Mesendoderm (in vitro differentiated cells): ENCODE measurements at regions not wholly inside any gene's neighbourhood (a gene's known extent, or its start where the extent isn't known, plus 50 kb on each side); places are given as distances from the start of the nearest gene placed in this dataset.

Source experiments
- DNase-seq: peaks from one replicate; pipeline ENCODE4 v3.0.0; 2013
- H2AK5ac ChIP-seq: 2 replicates; pipeline ENCODE4 v1.6.1; 2013; ENCODE audit warnings: low read length, inconsistent platforms
- H2BK120ac ChIP-seq: 2 replicates; pipeline ENCODE4 v1.6.1; 2013; ENCODE audit warnings: low read depth, mild to moderate bottlenecking, low read length, moderate library complexity, mixed read lengths
- H2BK15ac ChIP-seq: replicated peaks from 2 replicates; pipeline ENCODE4 v1.6.1; 2013; ENCODE audit warnings: low read depth, mild to moderate bottlenecking, moderate library complexity
- H2BK5ac ChIP-seq: 2 replicates; pipeline ENCODE4 v1.6.1; 2013; ENCODE audit warnings: low read length, inconsistent platforms
- H3K18ac ChIP-seq: 2 replicates; pipeline ENCODE4 v1.6.1; 2013; ENCODE audit warnings: mild to moderate bottlenecking, low read length, mixed read lengths
- H3K23ac ChIP-seq: one replicate; pipeline ENCODE4 v1.6.1; 2013; ENCODE audit warnings: low read length
- H3K27ac ChIP-seq: 2 replicates; pipeline ENCODE4 v1.5.1; 2013; ENCODE audit warnings: low read depth, mild to moderate bottlenecking, inconsistent platforms, low read length, moderate library complexity
- H3K27me3 ChIP-seq: 2 replicates; pipeline ENCODE4 v1.6.1; 2013; ENCODE audit warnings: low read length, control low read depth, mild to moderate bottlenecking, inconsistent platforms; ENCODE audit not compliant: insufficient read depth, poor library complexity
- H3K36me3 ChIP-seq: 2 replicates; pipeline ENCODE4 v1.6.1; 2013; ENCODE audit warnings: low read length, inconsistent platforms; ENCODE audit not compliant: control insufficient read depth, insufficient read depth
- H3K4ac ChIP-seq: one replicate; pipeline ENCODE4 v1.6.1; 2013; ENCODE audit warnings: low read depth, mild to moderate bottlenecking, low read length, moderate library complexity
- H3K4me1 ChIP-seq: 2 replicates; pipeline ENCODE4 v1.6.1; 2013; ENCODE audit warnings: low read depth, low read length, inconsistent platforms; ENCODE audit not compliant: control insufficient read depth
- H3K4me2 ChIP-seq: 2 replicates; pipeline ENCODE4 v1.6.1; 2013; ENCODE audit warnings: low read length
- H3K4me3 ChIP-seq: 2 replicates; pipeline ENCODE4 v1.5.1; 2013; ENCODE audit warnings: mild to moderate bottlenecking, low read length
- H3K56ac ChIP-seq: one replicate; pipeline ENCODE4 v1.6.1; 2013; ENCODE audit warnings: low read length
- H3K79me1 ChIP-seq: 2 replicates; pipeline ENCODE4 v1.6.1; 2013; ENCODE audit warnings: low read length, inconsistent platforms
- H3K79me2 ChIP-seq: 2 replicates; pipeline ENCODE4 v1.6.1; 2013; ENCODE audit warnings: mild to moderate bottlenecking, low read length; ENCODE audit not compliant: control insufficient read depth, insufficient read depth
- H3K9ac ChIP-seq: 2 replicates; pipeline ENCODE4 v1.6.1; 2013; ENCODE audit warnings: low read length, inconsistent platforms
- H4K5ac ChIP-seq: one replicate; pipeline ENCODE4 v1.6.1; 2013; ENCODE audit warnings: low read length
- H4K8ac ChIP-seq: one replicate; pipeline ENCODE4 v1.6.1; 2013; ENCODE audit warnings: low read depth, mild to moderate bottlenecking, control low read depth, low read length, moderate library complexity
- WGBS: extraction: QIAGEN DNeasy Blood & Tissue Kit; methylation state at CpG from one replicate; pipeline ENCODE4 v1.1.7; 2013; ENCODE audit warnings: low lambda C conversion rate, missing lambda C conversion rate; ENCODE audit not compliant: insufficient coverage; ENCODE audit errors: extremely low coverage; 5-methylcytosine and 5-hydroxymethylcytosine counted together

GRCh38 chr7:41481353-41481752, 221.5 kb downstream of the INHBA start:
- no peak overlapping the region for H3K23ac ChIP-seq
- no peak for DNase-seq
- H3K27ac ChIP-seq: no peak overlapping the region
- H3K4ac ChIP-seq: no peak overlapping the region
- no peak overlapping the region for H3K56ac ChIP-seq
- H3K9ac ChIP-seq: no peak overlapping the region
- no peak overlapping the region for H2BK120ac ChIP-seq
- H2BK15ac ChIP-seq: no peak overlapping the region
- no peak overlapping the region for H2BK5ac ChIP-seq
- no peaks in the 10 kb centered on the region for H3K27me3 ChIP-seq
- no peak overlapping the region for H3K4me3 ChIP-seq
- no peak overlapping the region for H2AK5ac ChIP-seq
- H3K4me2 ChIP-seq: no peak overlapping the region
- H3K4me1 ChIP-seq: no peaks in the 10 kb centered on the region
- H3K18ac ChIP-seq: no peak overlapping the region
- no peaks in the 10 kb centered on the region for H3K36me3 ChIP-seq
- H4K8ac ChIP-seq: no peak overlapping the region
- no peaks in the 10 kb centered on the region for H3K79me1 ChIP-seq
- no peaks in the 10 kb centered on the region for H3K79me2 ChIP-seq
- no peak overlapping the region for H4K5ac ChIP-seq

DNA sequence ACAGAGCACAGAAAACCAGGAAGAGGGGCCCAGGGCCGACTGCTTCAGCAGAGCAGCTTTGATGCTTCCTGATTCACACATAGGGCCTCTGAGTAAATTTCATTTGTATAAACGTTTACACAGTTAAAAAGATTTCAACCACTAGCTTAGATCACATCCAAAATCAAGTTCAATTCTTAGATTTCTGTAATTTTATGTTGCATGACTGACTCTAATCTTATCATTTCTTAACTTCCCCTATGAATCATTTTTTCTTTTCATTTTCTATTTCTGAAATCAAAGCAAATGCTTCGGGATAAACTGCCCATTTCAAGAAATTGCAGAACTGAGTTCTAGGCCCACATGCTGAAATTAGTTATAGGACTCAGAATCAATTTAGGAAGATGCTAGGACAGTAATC, 224.7 kb downstream of the INHBA start:
- Histone ChIP-seq H3K4me1 (no peaks in the 10 kb centered on the region), H3K9ac (no peak overlapping the region), H3K4me2 (no peak overlapping the region), H3K56ac (no peak overlapping the region), H3K36me3 (no peaks in the 10 kb centered on the region), H2BK15ac (no peak overlapping the region), H3K79me1 (no peaks in the 10 kb centered on the region), H3K27ac (no peak overlapping the region), H3K79me2 (no peaks in the 10 kb centered on the region), H2BK120ac (no peak overlapping the region), H3K4ac (no peak overlapping the region), H3K27me3 (no peaks in the 10 kb centered on the region), H4K8ac (no peak overlapping the region), H4K5ac (no peak overlapping the region), H3K4me3 (no peak overlapping the region), H3K18ac (no peak overlapping the region), H2AK5ac (no peak overlapping the region), H3K23ac (no peak overlapping the region), H2BK5ac (no peak overlapping the region)
- WGBS: no CpG with 5 or more reads among the region's 3 CpGs
- DNase-seq: no peak

- no peak overlapping the region for H3K18ac ChIP-seq
- no peak overlapping the region for H2BK15ac ChIP-seq
- H3K79me1 ChIP-seq: no peaks in the 10 kb centered on the region
- no peak overlapping the region for H3K27ac ChIP-seq
- H3K79me2 ChIP-seq: no peaks in the 10 kb centered on the region
- no peak overlapping the region for H2AK5ac ChIP-seq
- H3K4ac ChIP-seq: no peak overlapping the region
- no peaks in the 10 kb centered on the region for H3K4me1 ChIP-seq
- H2BK5ac ChIP-seq: no peak overlapping the region
- H3K23ac ChIP-seq: no peak overlapping the region
- no peak overlapping the region for H4K8ac ChIP-seq
- no peak overlapping the region for H3K9ac ChIP-seq
- H4K5ac ChIP-seq: no peak overlapping the region
- DNase-seq: no peak
- no peak overlapping the region for H3K56ac ChIP-seq
- WGBS: no CpG with 5 or more reads among the region's 1 CpG
- H3K4me3 ChIP-seq: no peak overlapping the region
- no peaks in the 10 kb centered on the region for H3K36me3 ChIP-seq
- no peak overlapping the region for H2BK120ac ChIP-seq
- no peaks in the 10 kb centered on the region for H3K27me3 ChIP-seq
- H3K4me2 ChIP-seq: no peak overlapping the region
Observed at GRCh38 chr7:41476460-41476803, 226.5 kb downstream of the INHBA start.

GRCh38 chr7:41475801-41476459, 227.0 kb downstream of the INHBA start:
- H3K36me3 ChIP-seq: no peaks in the 10 kb centered on the region
- H4K5ac ChIP-seq: no peak overlapping the region
- no peak overlapping the region for H3K4me2 ChIP-seq
- no peaks in the 10 kb centered on the region for H3K27me3 ChIP-seq
- H2AK5ac ChIP-seq: no peak overlapping the region
- no peak overlapping the region for H3K4me3 ChIP-seq
- no peak overlapping the region for H3K18ac ChIP-seq
- no peak overlapping the region for H2BK15ac ChIP-seq
- H3K4me1 ChIP-seq: no peaks in the 10 kb centered on the region
- no peak overlapping the region for H3K23ac ChIP-seq
- H3K27ac ChIP-seq: no peak overlapping the region
- H3K9ac ChIP-seq: no peak overlapping the region
- H2BK5ac ChIP-seq: no peak overlapping the region
- no peak overlapping the region for H3K56ac ChIP-seq
- no peaks in the 10 kb centered on the region for H3K79me2 ChIP-seq
- no peak overlapping the region for H3K4ac ChIP-seq
- H4K8ac ChIP-seq: no peak overlapping the region
- WGBS: no CpG with 5 or more reads among the region's 2 CpGs
- no peak overlapping the region for H2BK120ac ChIP-seq
- no peaks in the 10 kb centered on the region for H3K79me1 ChIP-seq
- DNase-seq: no peak

- Histone ChIP-seq H2BK5ac (no peak overlapping the region), H2BK120ac (no peak overlapping the region), H3K18ac (no peak overlapping the region), H3K79me1 (no peaks in the 10 kb centered on the region), H3K27me3 (no peaks in the 10 kb centered on the region), H3K4me2 (no peak overlapping the region), H3K36me3 (no peaks in the 10 kb centered on the region), H3K23ac (no peak overlapping the region), H3K9ac (no peak overlapping the region), H3K4me1 (no peaks in the 10 kb centered on the region), H3K4me3 (no peak overlapping the region), H3K79me2 (no peaks in the 10 kb centered on the region), H4K8ac (no peak overlapping the region), H2AK5ac (no peak overlapping the region), H2BK15ac (no peak overlapping the region), H3K4ac (no peak overlapping the region), H3K27ac (no peak overlapping the region), H3K56ac (no peak overlapping the region), H4K5ac (no peak overlapping the region)
- no CpG with 5 or more reads among the region's 4 CpGs for WGBS
- DNase-seq: no peak
Observed at GRCh38 chr7:41472427-41473125, 230.3 kb downstream of the INHBA start.

DNA sequence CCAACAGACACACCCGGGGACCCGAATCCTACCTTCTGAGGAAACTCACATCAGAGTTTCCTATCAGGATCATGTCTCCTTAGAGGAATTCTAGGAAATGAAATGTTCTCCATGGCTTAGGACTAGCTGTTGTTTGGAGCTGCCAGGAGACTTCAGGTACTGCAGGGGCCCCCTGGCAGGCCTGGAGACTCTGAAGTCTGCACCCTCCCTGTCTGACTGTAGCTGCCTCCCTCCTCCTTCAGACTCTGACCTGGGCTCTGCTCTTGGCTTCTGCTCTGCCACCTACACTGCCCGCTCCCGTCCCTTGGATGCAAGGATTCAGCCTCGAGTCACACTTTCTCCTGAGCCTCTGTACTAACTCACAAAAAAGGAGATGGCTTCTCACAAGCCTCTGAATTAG, 232.8 kb downstream of the INHBA start:
- Histone ChIP-seq H2BK15ac (no peak overlapping the region), H3K4me1 (no peaks in the 10 kb centered on the region), H2BK5ac (no peak overlapping the region), H3K79me1 (no peaks in the 10 kb centered on the region), H3K4me2 (no peak overlapping the region), H3K27me3 (no peaks in the 10 kb centered on the region), H3K9ac (no peak overlapping the region), H3K27ac (no peak overlapping the region), H3K36me3 (no peaks in the 10 kb centered on the region), H3K4ac (no peak overlapping the region), H4K5ac (no peak overlapping the region), H2AK5ac (no peak overlapping the region), H3K79me2 (no peaks in the 10 kb centered on the region), H2BK120ac (no peak overlapping the region), H4K8ac (no peak overlapping the region), H3K4me3 (no peak overlapping the region), H3K56ac (no peak overlapping the region), H3K23ac (no peak overlapping the region), H3K18ac (no peak overlapping the region)
- WGBS: no CpG with 5 or more reads among the region's 5 CpGs
- no peak for DNase-seq
